ENCODE measurements at regions not wholly inside any gene's neighbourhood (a gene's known extent, or its start where the extent isn't known, plus 50 kb on each side); places are given as distances from the start of the nearest gene placed in this dataset.

- ChIA-PET CTCF (no interaction called here), POLR2A (no interaction called here), RAD21 (ENCODE audit: low non-redundant PET in 1 of 2, low total read pairs in 2 of 2, uncharacterized antibody in 2 of 2, unreplicated experiment in 2 of 2) (no interaction called here)
- H3K9ac ChIP-seq (ENCODE audit: low read length) = no peak overlapping the region
- ATAC-seq (no peak), DNase-seq (ENCODE audit: low read depth, low spot score) (no peak)
- H3K9me3 ChIP-seq (ENCODE audit: control insufficient read depth in 1 of 2, insufficient read depth in 1 of 2, low read depth in 1 of 2, low read length in 2 of 2) = no peaks in the 10 kb centered on the region
- intact Hi-C loops (cut with micrococcal nuclease) = no loop called here
- no peaks in the 10 kb centered on the region for H3K79me2 ChIP-seq (ENCODE audit: insufficient read depth, low read length)
- no peaks in the 10 kb centered on the region for H3K9me2 ChIP-seq (ENCODE audit: insufficient read depth)
- H3K4me3 ChIP-seq (replicated peaks in 1 of 2; ENCODE audit: low read depth in 1 of 2, low read length in 2 of 2) = no peak overlapping the region
- H2AFZ ChIP-seq (ENCODE audit: low read depth, low read length, poor library complexity, severe bottlenecking) = no peak overlapping the region
- BruUV-seq (replicated peaks) = no TSS peak
- no peaks in the 10 kb centered on the region for H3K27me3 ChIP-seq (ENCODE audit: insufficient read depth, low read length)
- no peaks in the 10 kb centered on the region for H3K36me3 ChIP-seq (ENCODE audit: control insufficient read depth in 1 of 2, insufficient read depth in 2 of 2, low read length in 2 of 2)
- no peaks in the 10 kb centered on the region for H3K4me1 ChIP-seq (ENCODE audit: control insufficient read depth in 1 of 2, insufficient read depth in 2 of 2, low read length in 2 of 2)
- no peak overlapping the region for H3K27ac ChIP-seq (ENCODE audit: low read depth, low read length)
- no peaks in the 10 kb centered on the region for H4K20me1 ChIP-seq (ENCODE audit: insufficient read depth)
- TF ChIP-seq ATF3 (IDR thresholded peaks at IDR 0.05) (no peak), EZH2 (IDR thresholded peaks at IDR 0.05) (no peak), CBX3 (IDR thresholded peaks at IDR 0.05; ENCODE audit: low read depth) (no peak), FOSL1 (IDR thresholded peaks at IDR 0.05; ENCODE audit: low read depth) (no peak), YY1 (IDR thresholded peaks at IDR 0.05; ENCODE audit: extremely low read depth, insufficient replicate concordance, low read depth, low read length) (no peak), EGR1 (IDR thresholded peaks at IDR 0.05; ENCODE audit: low read depth) (no peak), POLR2A (IDR thresholded peaks at IDR 0.05; ENCODE audit: borderline replicate concordance, extremely low read depth, insufficient read depth, insufficient read length) (no peak), POLR2AphosphoS5 (IDR thresholded peaks at IDR 0.05; ENCODE audit: low read depth, low read length) (no peak), SP1 (IDR thresholded peaks at IDR 0.05; ENCODE audit: low read depth) (no peak), EZH2phosphoT487 (IDR thresholded peaks at IDR 0.05; ENCODE audit: borderline replicate concordance) (no peak), JUND (IDR thresholded peaks at IDR 0.05) (no peak), MAX (IDR thresholded peaks at IDR 0.05) (no peak), ELF1 (IDR thresholded peaks at IDR 0.05; ENCODE audit: borderline replicate concordance, low read depth) (no peak), ZNF274 (IDR thresholded peaks at IDR 0.05; ENCODE audit: low read depth, low read length) (no peak)
- TF ChIP-seq, protein P1, sequence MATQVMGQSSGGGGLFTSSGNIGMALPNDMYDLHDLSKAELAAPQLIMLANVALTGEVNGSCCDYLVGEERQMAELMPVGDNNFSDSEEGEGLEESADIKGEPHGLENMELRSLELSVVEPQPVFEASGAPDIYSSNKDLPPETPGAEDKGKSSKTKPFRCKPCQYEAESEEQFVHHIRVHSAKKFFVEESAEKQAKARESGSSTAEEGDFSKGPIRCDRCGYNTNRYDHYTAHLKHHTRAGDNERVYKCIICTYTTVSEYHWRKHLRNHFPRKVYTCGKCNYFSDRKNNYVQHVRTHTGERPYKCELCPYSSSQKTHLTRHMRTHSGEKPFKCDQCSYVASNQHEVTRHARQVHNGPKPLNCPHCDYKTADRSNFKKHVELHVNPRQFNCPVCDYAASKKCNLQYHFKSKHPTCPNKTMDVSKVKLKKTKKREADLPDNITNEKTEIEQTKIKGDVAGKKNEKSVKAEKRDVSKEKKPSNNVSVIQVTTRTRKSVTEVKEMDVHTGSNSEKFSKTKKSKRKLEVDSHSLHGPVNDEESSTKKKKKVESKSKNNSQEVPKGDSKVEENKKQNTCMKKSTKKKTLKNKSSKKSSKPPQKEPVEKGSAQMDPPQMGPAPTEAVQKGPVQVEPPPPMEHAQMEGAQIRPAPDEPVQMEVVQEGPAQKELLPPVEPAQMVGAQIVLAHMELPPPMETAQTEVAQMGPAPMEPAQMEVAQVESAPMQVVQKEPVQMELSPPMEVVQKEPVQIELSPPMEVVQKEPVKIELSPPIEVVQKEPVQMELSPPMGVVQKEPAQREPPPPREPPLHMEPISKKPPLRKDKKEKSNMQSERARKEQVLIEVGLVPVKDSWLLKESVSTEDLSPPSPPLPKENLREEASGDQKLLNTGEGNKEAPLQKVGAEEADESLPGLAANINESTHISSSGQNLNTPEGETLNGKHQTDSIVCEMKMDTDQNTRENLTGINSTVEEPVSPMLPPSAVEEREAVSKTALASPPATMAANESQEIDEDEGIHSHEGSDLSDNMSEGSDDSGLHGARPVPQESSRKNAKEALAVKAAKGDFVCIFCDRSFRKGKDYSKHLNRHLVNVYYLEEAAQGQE (IDR thresholded peaks at IDR 0.05; ENCODE audit: low read depth) = no peak
- TF ChIP-seq, protein P2, sequence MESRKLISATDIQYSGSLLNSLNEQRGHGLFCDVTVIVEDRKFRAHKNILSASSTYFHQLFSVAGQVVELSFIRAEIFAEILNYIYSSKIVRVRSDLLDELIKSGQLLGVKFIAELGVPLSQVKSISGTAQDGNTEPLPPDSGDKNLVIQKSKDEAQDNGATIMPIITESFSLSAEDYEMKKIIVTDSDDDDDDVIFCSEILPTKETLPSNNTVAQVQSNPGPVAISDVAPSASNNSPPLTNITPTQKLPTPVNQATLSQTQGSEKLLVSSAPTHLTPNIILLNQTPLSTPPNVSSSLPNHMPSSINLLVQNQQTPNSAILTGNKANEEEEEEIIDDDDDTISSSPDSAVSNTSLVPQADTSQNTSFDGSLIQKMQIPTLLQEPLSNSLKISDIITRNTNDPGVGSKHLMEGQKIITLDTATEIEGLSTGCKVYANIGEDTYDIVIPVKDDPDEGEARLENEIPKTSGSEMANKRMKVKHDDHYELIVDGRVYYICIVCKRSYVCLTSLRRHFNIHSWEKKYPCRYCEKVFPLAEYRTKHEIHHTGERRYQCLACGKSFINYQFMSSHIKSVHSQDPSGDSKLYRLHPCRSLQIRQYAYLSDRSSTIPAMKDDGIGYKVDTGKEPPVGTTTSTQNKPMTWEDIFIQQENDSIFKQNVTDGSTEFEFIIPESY (IDR thresholded peaks at IDR 0.05; ENCODE audit: extremely low read depth, insufficient replicate concordance, low read length) = no peak
- no peak overlapping the region for H3K4me2 ChIP-seq (ENCODE audit: low read length)
Observed at GRCh38 chr12:43145481-43145880, 406.5 kb downstream of the ADAMTS20 start.
